HEK293T (cell line): ENCODE measurements at regions not wholly inside any gene's neighbourhood (a gene's known extent, or its start where the extent isn't known, plus 50 kb on each side); places are given as distances from the start of the nearest gene placed in this dataset.

Experiments
- ZNF384 ChIP-seq: fragments of 450-650 bp; IDR thresholded peaks from 2 replicates; pipeline ENCODE4 v1.6.1; 2016
- TF ChIP-seq, protein P1 (sequence below): fragments of 450-650 bp; IDR thresholded peaks from 2 replicates; pipeline ENCODE4 v1.6.1; 2016

DNA sequence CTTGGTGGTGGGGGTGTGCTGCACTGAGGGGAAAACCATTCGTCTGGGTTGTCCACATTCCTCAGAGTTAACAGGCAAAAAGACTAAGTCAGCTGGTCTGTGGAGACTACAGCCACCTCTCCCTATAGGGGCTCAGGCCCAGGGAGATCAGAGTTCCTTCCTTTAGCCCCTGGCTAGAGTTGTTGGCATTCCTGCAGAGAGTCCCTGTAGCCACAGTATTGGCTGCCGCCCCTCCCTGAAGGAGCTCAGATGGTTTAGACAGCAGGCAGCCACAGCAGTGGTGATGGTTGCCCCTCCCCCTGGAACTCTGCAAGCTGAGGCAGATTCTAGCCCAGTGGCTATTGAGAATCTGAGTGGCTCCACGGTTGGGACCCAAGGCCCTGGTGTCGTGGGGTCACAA lies 1072.5 kb upstream of the ATXN7L3B start:
- no peak for TF ChIP-seq ZNF384
- TF ChIP-seq, protein P1, sequence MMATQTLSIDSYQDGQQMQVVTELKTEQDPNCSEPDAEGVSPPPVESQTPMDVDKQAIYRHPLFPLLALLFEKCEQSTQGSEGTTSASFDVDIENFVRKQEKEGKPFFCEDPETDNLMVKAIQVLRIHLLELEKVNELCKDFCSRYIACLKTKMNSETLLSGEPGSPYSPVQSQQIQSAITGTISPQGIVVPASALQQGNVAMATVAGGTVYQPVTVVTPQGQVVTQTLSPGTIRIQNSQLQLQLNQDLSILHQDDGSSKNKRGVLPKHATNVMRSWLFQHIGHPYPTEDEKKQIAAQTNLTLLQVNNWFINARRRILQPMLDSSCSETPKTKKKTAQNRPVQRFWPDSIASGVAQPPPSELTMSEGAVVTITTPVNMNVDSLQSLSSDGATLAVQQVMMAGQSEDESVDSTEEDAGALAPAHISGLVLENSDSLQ, result no peak
